ENCODE measurements at regions not wholly inside any gene's neighbourhood (a gene's known extent, or its start where the extent isn't known, plus 50 kb on each side); places are given as distances from the start of the nearest gene placed in this dataset.
"Not testable (repeated sequence)": the region's sequence is repeated elsewhere in the genome, so short reads cannot be mapped to it uniquely, and the experiment has no call there.

- not testable (repeated sequence) for TF ChIP-seq CTCF (IDR thresholded peaks at IDR 0.05; ENCODE audit: control extremely low read depth in 1 of 3, insufficient read depth in 1 of 3, low read depth in 1 of 3, low read length in 3 of 3); MAFK (IDR thresholded peaks at IDR 0.05; ENCODE audit: low read depth, low read length); RXRA (IDR thresholded peaks at IDR 0.05; ENCODE audit: insufficient read depth, low read depth, low read length); TEAD4 (IDR thresholded peaks at IDR 0.05; ENCODE audit: low read depth, low read length); TAF1 (IDR thresholded peaks at IDR 0.05; ENCODE audit: low read depth, low read length); EP300 (IDR thresholded peaks at IDR 0.05; ENCODE audit: borderline replicate concordance in 1 of 2, low read depth in 2 of 2, low read length in 2 of 2)
Measured at GRCh38 chr4:171229354-171229753, 583.9 kb upstream of the GALNTL6 start.
